OCI-M1 (cell line): ENCODE measurements at regions not wholly inside any gene's neighbourhood (a gene's known extent, or its start where the extent isn't known, plus 50 kb on each side); places are given as distances from the start of the nearest gene placed in this dataset.
A peak's percentile ranks its signal among the peaks of the same experiment; 100 is the strongest.

Experiments
- DNase-seq: peaks from one replicate; lab custom pipeline; 2025; lab: John Stamatoyannopoulos, UW

DNA sequence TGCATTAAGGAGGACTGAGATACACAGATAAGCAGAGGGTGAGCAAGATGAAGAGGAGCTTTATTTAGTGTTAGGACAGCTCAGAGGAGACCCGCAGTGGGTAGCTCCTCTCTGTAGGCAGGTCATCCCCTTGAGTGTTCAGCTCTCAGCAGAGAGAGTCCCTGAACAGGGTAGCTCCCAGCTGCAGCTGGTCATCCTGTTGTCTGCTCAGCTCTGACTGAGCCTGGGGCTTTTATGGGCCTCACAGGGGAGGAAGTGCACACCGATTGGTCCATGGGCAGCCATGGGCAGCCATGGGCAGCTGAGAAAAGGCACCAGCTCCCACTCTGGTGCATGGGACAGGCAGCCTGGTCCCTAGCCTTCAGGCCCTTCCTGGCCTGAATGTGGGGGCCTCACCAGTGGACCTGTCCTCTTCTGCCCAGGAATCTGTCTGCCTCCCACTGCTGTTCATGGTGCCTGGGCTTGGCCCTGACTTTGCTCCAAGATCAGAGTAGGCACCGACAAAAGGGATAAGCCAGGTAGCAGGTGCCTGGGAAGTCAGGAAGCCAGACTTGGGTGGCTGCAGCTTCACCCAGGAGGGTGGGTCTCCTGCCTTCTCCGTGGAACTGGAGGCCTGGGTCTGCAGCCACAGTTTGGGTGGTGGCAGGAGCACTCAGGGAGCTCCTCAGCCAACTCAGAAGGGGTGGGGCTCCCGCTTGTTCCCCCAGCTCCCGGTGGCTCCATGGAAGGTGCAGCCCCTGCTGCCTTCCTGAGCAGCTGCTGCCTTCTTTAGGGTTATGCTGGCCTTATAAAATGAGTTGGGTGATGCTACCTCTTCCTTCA lies 54.7 kb downstream of the MYEOV start:
- peak; percentile 59 for DNase-seq

DNA sequence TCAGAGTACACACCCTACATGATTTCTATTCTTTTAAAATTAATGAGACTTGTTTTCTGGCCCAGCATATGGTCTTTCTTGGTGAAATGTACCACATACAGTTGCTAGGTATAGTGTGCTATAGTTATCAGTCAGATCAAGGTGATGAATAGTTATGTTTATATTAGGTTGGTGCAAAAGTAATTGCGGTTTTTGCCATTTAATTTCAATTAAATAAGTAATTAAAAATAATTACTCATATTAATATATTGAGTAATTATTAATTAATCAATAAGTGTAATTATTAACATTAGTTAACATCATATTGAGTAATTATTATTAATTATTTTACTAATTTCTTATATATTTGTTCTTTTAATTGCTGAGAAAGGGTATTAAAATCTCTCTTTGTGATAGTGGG lies 56.1 kb downstream of the MYEOV start:
- no peak for DNase-seq

DNA sequence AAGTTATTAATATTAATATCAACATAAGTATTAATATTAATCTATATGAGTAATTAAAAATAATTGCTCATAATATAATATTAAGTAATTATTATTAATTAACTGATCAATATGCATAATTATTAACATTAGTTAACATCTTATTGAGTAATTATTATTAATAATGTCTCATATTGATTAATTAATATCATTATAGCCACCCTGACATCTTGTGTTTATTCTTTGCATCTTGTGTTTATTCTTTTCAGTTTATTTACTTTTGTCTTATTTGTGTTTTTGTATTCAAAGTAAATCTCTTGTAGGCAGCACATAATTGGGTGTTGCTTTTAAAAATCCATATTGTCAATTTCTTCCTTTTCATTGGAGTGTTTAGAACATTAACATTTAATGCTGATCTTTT lies 56.6 kb downstream of the MYEOV start:
- no peak for DNase-seq

DNA sequence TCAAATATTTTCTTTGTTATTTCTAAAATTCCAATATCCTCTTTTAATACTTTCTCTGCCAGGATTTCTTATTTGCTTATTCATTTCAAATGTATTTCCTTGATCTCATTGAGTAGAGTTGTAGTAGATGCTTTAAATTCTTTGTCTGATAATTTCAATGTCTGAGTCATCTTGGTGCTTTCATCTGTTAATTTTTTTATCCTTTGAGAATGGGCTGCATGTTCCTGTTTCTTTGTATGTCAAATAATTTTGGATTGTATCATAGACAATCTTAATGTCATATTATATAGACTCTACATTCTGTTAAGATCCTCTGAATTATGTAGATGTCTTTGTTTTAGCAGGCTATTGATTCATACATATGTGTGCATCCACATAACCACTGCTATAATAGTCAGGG lies 57.5 kb downstream of the MYEOV start:
- no peak for DNase-seq

DNA sequence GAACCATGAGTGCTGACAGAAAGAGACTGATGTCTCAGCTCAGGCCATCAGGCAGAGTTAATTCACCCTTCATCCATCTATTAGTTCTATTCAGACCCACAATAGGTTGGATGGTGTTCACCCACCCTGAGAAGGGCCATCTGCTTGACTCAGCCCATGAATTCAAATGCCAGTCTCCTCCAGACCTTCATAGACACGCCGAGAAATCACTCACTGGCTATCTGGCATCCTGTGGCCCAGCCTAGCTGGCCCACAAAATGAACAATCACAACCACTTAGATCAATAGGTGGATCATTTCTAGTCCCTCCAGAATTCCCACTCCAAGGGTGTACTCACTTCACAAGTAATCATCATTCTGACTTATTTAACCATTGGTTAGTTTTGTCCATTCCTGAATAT lies 58.2 kb downstream of the MYEOV start:
- DNase-seq, result no peak

GRCh38 chr11:69352715-69353319 lies 58.9 kb downstream of the MYEOV start:
- DNase-seq, result no peak

DNA sequence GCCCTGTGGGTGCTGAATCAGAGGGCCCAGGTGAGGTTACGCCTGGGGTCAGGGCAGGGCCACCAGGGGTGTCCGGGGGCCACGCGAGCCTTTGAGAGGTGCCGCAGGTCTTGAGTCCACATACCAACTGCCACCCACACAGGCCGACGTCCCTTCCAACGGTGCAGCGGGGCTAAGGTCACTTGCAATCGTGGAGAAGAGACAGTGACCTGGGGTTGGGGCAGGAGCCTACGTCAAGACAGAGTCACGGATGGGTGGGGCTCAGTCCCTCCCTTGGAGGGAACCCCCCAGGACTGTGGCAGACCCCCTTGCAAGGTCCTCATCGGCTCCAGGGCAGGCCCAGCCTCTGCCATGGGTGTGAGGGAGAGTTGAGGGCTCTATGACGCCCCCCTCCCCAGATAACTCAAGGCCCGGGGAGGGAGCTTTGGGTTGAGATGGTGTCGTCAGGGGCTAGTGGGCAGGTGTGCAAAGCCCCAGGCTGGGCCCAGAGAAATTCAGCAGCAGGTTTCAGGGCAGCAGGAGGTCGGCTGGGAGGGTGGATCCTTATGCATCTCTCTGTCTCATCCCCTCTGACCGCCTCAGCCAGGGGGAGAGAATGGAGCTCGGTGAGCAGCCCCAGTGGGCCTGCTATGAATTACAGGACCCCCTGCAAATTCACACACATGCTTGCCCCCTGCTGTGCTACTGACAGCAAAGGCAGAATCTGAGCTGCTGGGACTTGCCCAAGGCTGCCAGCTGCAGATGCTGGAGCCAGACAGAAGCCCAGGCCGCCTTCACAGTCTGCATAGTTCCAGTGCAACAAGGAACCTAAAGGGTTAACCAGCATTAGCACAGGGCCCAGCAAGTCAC lies 60.0 kb downstream of the MYEOV start:
- no peak for DNase-seq

DNA sequence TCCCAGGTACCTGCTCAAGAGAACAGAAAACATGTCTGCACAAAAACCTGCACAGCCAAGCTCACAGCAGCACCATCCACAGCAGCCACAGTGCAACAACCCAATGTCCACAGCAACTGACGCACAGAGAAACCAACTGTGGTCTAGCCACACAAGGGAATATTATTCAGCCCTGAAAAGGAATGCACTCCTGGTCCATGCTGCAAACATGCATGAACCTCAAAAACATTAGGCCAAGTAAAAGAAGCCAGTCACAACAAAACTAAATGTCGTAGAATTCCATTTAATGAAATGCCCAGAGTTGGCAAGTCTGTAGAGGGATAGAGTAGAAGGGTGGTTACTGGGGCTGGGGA lies 60.6 kb downstream of the MYEOV start:
- DNase-seq, result no peak

GRCh38 chr11:69355346-69355940 lies 61.5 kb downstream of the MYEOV start:
- no peak for DNase-seq

DNA sequence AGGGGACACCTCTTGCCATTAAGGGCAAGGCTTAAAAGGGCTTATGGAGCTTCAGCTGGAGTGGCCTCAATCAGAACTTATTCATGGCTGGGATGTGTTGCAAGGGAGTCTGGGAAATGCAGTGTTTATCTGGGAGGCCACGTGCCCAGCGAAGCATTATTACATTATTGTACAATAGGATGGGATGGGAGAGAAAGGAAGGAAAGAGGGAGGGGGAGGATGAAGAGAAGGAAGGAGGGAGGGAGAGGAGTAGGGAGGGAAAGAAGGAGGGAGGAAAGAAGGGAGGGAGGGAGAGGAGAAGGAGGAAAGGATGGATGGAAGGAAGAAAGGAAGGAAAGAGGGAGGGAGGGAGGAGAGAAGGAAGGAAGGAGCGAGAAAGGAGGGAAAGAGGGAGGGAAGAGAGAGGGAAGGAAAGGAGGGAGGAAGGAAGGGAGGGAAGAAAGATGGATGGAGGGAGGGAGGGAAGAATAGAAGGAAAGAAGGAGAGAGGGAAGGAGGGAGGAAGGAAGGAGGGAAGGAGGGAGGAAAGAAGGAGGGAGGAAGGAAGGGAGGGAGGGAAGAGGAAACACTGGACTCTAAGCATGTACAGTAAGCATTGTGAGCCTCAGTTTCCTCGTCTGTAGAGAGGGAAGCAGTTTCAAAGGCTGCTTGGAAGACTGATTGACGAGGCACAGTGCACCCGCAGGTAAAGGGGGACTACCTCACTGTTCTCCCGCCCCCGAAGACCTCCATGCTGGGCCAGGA lies 62.2 kb downstream of the MYEOV start:
- no peak for DNase-seq

GRCh38 chr11:69356703-69357457 lies 62.9 kb downstream of the MYEOV start:
- DNase-seq, result no peak

GRCh38 chr11:69357458-69358397 lies 63.8 kb downstream of the MYEOV start:
- no peak for DNase-seq

- DNase-seq, result no peak
Measured at GRCh38 chr11:69358398-69359020, 64.6 kb downstream of the MYEOV start.

GRCh38 chr11:69359735-69360480 lies 66.0 kb downstream of the MYEOV start:
- no peak for DNase-seq

- no peak for DNase-seq
Measured at GRCh38 chr11:69360606-69361005, 66.7 kb downstream of the MYEOV start.

GRCh38 chr11:69361048-69361447 lies 67.1 kb downstream of the MYEOV start:
- no peak for DNase-seq

DNA sequence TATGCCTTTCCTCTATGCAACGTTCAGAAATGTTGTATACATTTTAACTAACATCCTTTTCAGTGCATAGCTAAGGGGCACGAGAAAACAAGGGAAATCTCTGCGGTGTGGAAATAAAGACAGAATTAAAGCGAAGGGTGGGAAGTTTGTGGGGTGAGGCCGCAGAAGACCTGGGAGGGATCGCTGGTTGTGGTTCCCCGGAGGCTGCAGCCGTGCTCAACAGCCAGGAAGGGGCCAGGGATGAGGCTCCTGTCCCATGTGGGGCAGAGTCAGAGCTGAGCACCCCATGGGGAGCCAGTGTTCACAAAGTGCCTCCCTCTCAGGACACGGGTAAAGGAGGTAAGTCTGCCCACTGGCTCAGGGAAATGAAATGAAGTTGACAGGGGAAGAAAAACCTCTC lies 67.5 kb downstream of the MYEOV start:
- no peak for DNase-seq

DNA sequence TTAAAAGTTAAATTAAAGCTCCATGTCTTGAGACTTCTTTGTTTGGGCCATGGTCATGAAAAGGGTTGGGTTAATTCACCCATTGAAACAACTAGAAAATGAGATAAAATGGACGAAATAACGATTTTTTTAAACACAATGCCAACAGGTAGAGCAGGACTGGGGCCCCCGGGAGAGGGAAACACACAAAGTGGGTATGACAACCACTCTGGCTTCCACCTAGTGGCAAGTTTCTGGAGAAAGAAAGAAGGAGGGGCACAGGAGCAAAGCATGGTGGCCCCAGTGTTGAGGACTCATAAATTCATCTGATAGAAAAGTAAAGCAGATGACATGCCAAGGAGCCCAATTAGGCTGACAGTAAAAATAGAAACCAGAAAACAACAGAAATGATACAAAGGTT lies 68.4 kb downstream of the MYEOV start:
- DNase-seq, result peak; percentile 62

GRCh38 chr11:69364921-69365320 lies 71.0 kb downstream of the MYEOV start:
- peak; percentile 56 for DNase-seq
